ENCODE measurements at regions not wholly inside any gene's neighbourhood (a gene's known extent, or its start where the extent isn't known, plus 50 kb on each side); places are given as distances from the start of the nearest gene placed in this dataset.

- POLR2A ChIA-PET: no interaction called here
- CTCF ChIA-PET (ENCODE audit: low intra/inter-chr PET ratio): no interaction called here
- no peak for ATAC-seq
- TF ChIP-seq BCL6 (CRISPR knock-in tag; IDR thresholded peaks at IDR 0.05): no peak
- no peak for TF ChIP-seq E2F4 (CRISPR knock-in tag; IDR thresholded peaks at IDR 0.05; ENCODE audit: low read depth)
- TF ChIP-seq SMARCA5 (IDR thresholded peaks at IDR 0.05): no peak
- TF ChIP-seq CLOCK (CRISPR knock-in tag; IDR thresholded peaks at IDR 0.05; ENCODE audit: borderline replicate concordance): no peak
- no peak for TF ChIP-seq PBX2 (CRISPR knock-in tag; IDR thresholded peaks at IDR 0.05; ENCODE audit: low read depth)
- no peak for TF ChIP-seq PBX2 (tag; conservative IDR thresholded peaks at IDR 0.05; ENCODE audit: low read depth)
- TF ChIP-seq POLR2H (tag; IDR thresholded peaks at IDR 0.05; ENCODE audit: low read depth): no peak
- no peak for TF ChIP-seq GATA2 (CRISPR knock-in tag; IDR thresholded peaks at IDR 0.05)
- TF ChIP-seq ATF6 (CRISPR knock-in tag; IDR thresholded peaks at IDR 0.05): no peak
- TF ChIP-seq GTF2A2 (tag; IDR thresholded peaks at IDR 0.05): no peak
Measured at GRCh38 chr4:24175707-24176106, 285.9 kb upstream of the PPARGC1A start.

More at GRCh38 chr4:24175707-24176106, 285.9 kb upstream of the PPARGC1A start:
- Histone ChIP-seq H3K79me2 (ENCODE audit: control insufficient read depth, insufficient read depth, low read length) (no peaks in the 10 kb centered on the region), H3K4me2 (ENCODE audit: insufficient read depth, low read length) (no peak overlapping the region), H3K27ac (ENCODE audit: extremely low read depth, low read depth, low read length) (no peak overlapping the region), H3K27me3 (ENCODE audit: control insufficient read depth in 2 of 2, insufficient read depth in 2 of 2, low read length in 2 of 2) (no peaks in the 10 kb centered on the region), H3K4me3 (no peak overlapping the region), H2AFZ (ENCODE audit: low read depth, low read length) (no peak overlapping the region), H4K20me1 (replicated peaks; ENCODE audit: control insufficient read depth, insufficient read depth, low read length) (no peaks in the 10 kb centered on the region), H3K36me3 (ENCODE audit: control insufficient read depth, insufficient read depth, low read length) (no peaks in the 10 kb centered on the region), H3K9ac (ENCODE audit: insufficient read depth in 1 of 2, low read depth in 2 of 2, low read length in 2 of 2) (no peak overlapping the region), H3K9me1 (ENCODE audit: control insufficient read depth, insufficient read depth, low read length) (no peaks in the 10 kb centered on the region), H3K9me3 (replicated peaks; ENCODE audit: control insufficient read depth, insufficient read depth, low read depth, low read length) (no peaks in the 10 kb centered on the region), H3K4me1 (replicated peaks in 1 of 2; ENCODE audit: control insufficient read depth in 2 of 2, insufficient read depth in 2 of 2, low read length in 2 of 2) (no peaks in the 10 kb centered on the region)
- DNase-seq (ENCODE audit: extremely low read depth in 1 of 4, low spot score in 3 of 4) (no peak), FAIRE-seq (no peak)
- WGBS (ENCODE audit: insufficient coverage, low coverage, missing lambda C conversion rate): 0% methylated on average over 7 of the region's 7 CpGs
- intact Hi-C loops (cut with micrococcal nuclease): no loop called here
- in situ Hi-C loops (cut with MboI): no loop called here
- BruUV-seq (replicated peaks): no TSS peak
